ENCODE measurements at regions not wholly inside any gene's neighbourhood (a gene's known extent, or its start where the extent isn't known, plus 50 kb on each side); places are given as distances from the start of the nearest gene placed in this dataset.
A peak's percentile ranks its signal among the peaks of the same experiment; 100 is the strongest.
"Not testable (repeated sequence)": the region's sequence is repeated elsewhere in the genome, so short reads cannot be mapped to it uniquely, and the experiment has no call there.

- DNase-seq (ENCODE audit: low read depth): no peak
These were observed 50.1 kb upstream of the LTA4H start for GRCh38 chr12:96085475-96085874.

- DNase-seq (ENCODE audit: low read depth): not testable (repeated sequence)
These were observed 50.8 kb upstream of the LTA4H start for GRCh38 chr12:96086190-96086589.

GRCh38 chr12:96091833-96092232, 56.4 kb upstream of the LTA4H start:
- peak; percentile 19 for DNase-seq (ENCODE audit: low read depth)

GRCh38 chr12:96093543-96094196, 58.3 kb upstream of the LTA4H start:
- no peak for DNase-seq (ENCODE audit: low read depth)

GRCh38 chr12:96094201-96094600, 58.8 kb upstream of the LTA4H start:
- peak; percentile 83 for DNase-seq (ENCODE audit: low read depth)

GRCh38 chr12:96098631-96099030, 63.2 kb upstream of the LTA4H start:
- DNase-seq (ENCODE audit: low read depth): no peak

GRCh38 chr12:96099421-96099820, 64.0 kb upstream of the LTA4H start:
- DNase-seq (ENCODE audit: low read depth): no peak

GRCh38 chr12:96099986-96100385, 64.6 kb upstream of the LTA4H start:
- no peak for DNase-seq (ENCODE audit: low read depth)

- no peak for DNase-seq (ENCODE audit: low read depth)
These were observed 66.4 kb upstream of the LTA4H start for GRCh38 chr12:96101806-96102205.

GRCh38 chr12:96103067-96103644, 67.8 kb upstream of the LTA4H start:
- no peak for DNase-seq (ENCODE audit: low read depth)

- DNase-seq (ENCODE audit: low read depth): no peak
These were observed 69.2 kb upstream of the LTA4H start for GRCh38 chr12:96104566-96104965.

- no peak for DNase-seq (ENCODE audit: low read depth)
These were observed 70.8 kb upstream of the LTA4H start for GRCh38 chr12:96106137-96106536.

- DNase-seq (ENCODE audit: low read depth): no peak
These were observed 71.8 kb upstream of the LTA4H start for GRCh38 chr12:96107236-96107635.

- DNase-seq (ENCODE audit: low read depth): peak; percentile 7
These were observed 72.9 kb upstream of the LTA4H start for GRCh38 chr12:96108321-96108720.

- not testable (repeated sequence) for DNase-seq (ENCODE audit: low read depth)
These were observed 73.6 kb upstream of the LTA4H start for GRCh38 chr12:96108941-96109340.

GRCh38 chr12:96112733-96113132, 77.3 kb upstream of the LTA4H start:
- DNase-seq (ENCODE audit: low read depth): no peak

- no peak for DNase-seq (ENCODE audit: low read depth)
These were observed 76.7 kb upstream of the ELK3 start for GRCh38 chr12:96117460-96117859.

- DNase-seq (ENCODE audit: low read depth): peak; percentile 42
These were observed 73.6 kb upstream of the ELK3 start for GRCh38 chr12:96120359-96121100.

- peak; percentile 61 for DNase-seq (ENCODE audit: low read depth)
These were observed 72.9 kb upstream of the ELK3 start for GRCh38 chr12:96121271-96121711.

- not testable (repeated sequence) for DNase-seq (ENCODE audit: low read depth)
These were observed 65.9 kb upstream of the ELK3 start for GRCh38 chr12:96128292-96128691.

GRCh38 chr12:96130396-96131059, 63.6 kb upstream of the ELK3 start:
- DNase-seq (ENCODE audit: low read depth): no peak

- DNase-seq (ENCODE audit: low read depth): no peak
These were observed 62.9 kb upstream of the ELK3 start for GRCh38 chr12:96131230-96131788.

Measured in M059J (cell line).